Left cardiac atrium (tissue), 4 donors: ENCODE measurements at regions not wholly inside any gene's neighbourhood (a gene's known extent, or its start where the extent isn't known, plus 50 kb on each side); places are given as distances from the start of the nearest gene placed in this dataset.

Experiments
- ATAC-seq, 2 donors: fragments of 200-7000 bp; cut with Tn5 transposase; one replicate each; pipeline ENCODE4 v1.9.1; 2020; ENCODE audit warnings: mild to moderate bottlenecking in 2 of 2, moderate library complexity in 2 of 2
- DNase-seq: peaks from one replicate; pipeline ENCODE4 v3.0.0-alpha.2; 2020
- intact Hi-C, 2 donors: fragments of 100-400 bp; cut with DNase I; formaldehyde crosslinking; loops; one replicate each; pipeline versions ENCODE4 v1.14.1 to v1.15.1; 2022 to 2023
- donor health status: DM: no; HTN: yes; CAD: no.
- donor health status: DM: no; HTN: yes; CAD: no; lungs with severe emphysema.
- donor health status: DM: yes; HTN: yes; CAD: no.
- donor health status: Dilated cardiomyopathy.

- no peak for ATAC-seq
- intact Hi-C loops, result no loop called here
- no peak for DNase-seq
Measured at GRCh38 chr11:45485070-45485707, 180.2 kb downstream of the CHST1 start.

DNA sequence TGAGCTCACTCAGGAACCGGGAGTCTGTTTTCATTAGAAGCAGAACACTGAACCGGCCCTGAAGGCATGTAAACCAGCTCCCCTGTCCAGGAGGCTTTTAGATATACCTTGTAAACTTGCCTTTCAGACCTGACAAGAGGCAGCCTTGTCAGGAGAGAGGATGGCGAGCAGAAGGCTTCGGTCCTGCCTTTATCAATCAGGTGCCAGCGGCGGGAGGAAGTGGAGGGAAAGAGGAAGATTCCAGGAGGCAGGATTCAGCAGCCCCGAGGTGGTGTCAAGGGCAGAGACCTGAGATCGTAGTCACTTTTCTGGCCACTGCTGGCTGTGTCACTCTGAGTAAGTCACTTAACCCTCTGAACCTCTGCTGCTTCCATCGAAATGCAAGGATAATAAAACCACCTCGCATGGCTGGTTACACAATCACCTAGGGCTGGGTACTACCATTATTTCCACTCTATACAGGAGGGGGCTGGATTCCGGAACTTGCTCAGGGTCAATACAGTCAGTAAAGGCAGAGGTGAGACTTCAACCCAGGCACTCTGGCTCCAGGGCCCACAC, 181.0 kb downstream of the CHST1 start:
- DNase-seq (no peak), ATAC-seq (no peak)
- intact Hi-C loops, result no loop called here

- ATAC-seq, result no peak
- intact Hi-C loops, result no loop called here
- DNase-seq, result no peak
Measured at GRCh38 chr11:45483416-45483815, 182.0 kb downstream of the CHST1 start.

DNA sequence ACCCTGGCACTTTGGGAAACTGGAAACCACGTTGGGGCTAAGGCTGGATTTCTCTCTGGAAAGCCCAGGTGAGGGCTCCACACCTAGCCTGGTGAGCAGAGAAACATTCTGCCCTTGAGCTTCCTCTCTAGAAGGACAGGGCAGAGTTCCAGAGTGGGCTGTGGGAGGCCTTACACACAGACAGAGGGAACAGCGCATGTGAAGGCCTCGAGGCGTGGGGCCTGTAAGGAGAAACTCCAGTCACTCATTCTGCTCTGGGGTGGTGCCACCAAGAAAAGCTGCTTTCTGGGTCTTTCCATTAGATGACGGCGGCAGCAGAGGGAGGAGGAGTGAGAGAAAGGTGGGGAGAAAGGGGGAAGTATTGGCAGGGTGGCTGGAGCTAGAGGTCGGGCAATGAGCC, 183.1 kb downstream of the CHST1 start:
- intact Hi-C loops, result no loop called here
- no peak for ATAC-seq
- DNase-seq, result no peak

GRCh38 chr11:45481026-45481425, 184.4 kb downstream of the CHST1 start:
- no peak for DNase-seq

GRCh38 chr11:45477588-45477987, 187.8 kb downstream of the CHST1 start:
- DNase-seq (no peak), ATAC-seq (no peak)
- intact Hi-C loops, result no loop called here

More at GRCh38 chr11:45481026-45481425, 184.4 kb downstream of the CHST1 start:
- ATAC-seq, result no peak
- intact Hi-C loops, result no loop called here

GRCh38 chr11:45476126-45476525, 189.3 kb downstream of the CHST1 start:
- DNase-seq (no peak), ATAC-seq (no peak)
- intact Hi-C loops, result no loop called here

GRCh38 chr11:45475173-45475572, 189.0 kb upstream of the SYT13 start:
- no peak for ATAC-seq
- intact Hi-C loops, result no loop called here
- no peak for DNase-seq

DNA sequence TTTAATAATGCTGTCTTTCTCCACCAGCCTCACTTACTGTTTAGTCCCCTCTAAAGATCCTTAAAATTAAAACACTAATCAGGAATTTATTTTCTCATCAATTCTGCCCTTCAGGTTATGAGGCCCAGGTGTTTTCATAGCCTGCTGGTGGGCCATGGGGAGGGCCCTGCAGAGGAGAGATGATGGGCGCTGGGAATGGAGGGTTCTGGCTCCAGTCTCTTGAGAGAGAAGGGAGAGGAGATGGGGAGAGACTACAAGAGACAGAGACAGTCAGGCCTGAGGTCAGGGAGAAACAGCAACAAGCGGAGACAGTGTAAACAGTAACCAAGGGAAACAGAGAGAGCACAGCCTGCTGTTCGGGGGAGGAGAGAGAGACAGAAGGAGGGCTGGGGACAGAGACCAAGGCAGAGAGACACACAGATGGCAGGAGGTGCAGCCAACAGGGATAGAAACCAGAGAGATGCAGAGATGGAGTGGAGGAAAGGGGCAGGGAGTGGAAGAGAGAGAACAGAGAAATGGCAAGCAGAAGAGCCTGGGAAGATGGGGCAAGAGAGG, 187.3 kb upstream of the SYT13 start:
- DNase-seq (no peak), ATAC-seq (no peak)
- intact Hi-C loops, result no loop called here

DNA sequence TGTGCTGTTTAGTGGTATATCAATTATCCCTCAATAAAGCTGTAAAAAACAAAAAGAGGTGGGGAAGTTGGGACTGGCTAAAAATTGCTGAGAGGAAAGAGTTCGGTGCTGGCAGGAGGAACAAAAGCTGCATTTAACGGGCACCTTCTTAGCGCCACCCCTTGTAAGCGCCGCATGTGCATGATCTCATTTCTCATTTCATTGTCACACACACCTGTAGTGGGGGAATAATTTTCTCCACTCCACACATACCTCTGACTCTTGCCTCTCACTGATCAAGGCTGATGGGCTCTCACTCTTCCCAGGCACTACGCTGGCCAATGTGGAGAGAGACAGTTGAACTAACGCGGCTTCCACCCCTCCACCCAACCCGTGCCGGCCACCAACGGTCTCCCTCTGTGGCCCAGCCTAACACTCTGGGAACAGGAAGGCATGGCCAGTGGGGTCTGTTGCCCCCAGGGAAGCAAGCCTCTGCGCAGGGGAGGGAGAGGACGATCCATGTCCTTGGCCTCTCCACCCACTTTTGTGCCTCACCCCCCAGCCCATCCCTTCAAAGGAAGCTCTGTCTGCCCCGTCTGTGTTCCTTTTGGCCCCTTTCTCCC, 186.7 kb upstream of the SYT13 start:
- DNase-seq (no peak), ATAC-seq (no peak)
- intact Hi-C loops, result no loop called here

DNA sequence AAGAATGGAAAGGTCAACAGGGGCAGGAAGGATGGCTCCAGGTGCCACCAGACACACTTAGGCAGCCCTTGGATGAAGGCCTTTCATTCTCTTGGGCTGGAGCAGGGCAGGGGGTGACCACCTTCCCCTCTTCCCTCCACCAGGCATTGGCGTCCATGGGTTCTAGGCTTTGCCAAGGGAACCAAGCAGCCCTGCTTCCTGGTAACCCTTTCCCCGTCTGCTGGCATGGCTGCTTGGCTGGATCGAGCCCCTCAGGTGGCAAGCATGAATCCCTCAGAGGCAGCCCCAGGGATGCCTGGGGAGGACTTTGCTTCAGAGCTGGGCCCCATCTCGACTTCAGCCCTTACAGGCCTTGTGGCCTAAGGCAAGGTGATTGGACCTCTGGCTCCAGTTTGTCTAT, 185.1 kb upstream of the SYT13 start:
- intact Hi-C loops, result no loop called here
- ATAC-seq, result no peak
- DNase-seq, result no peak

GRCh38 chr11:45470794-45471167, 184.6 kb upstream of the SYT13 start:
- peak in 1 of 2 donors; percentile 48 for ATAC-seq
- intact Hi-C loops, result no loop called here
- DNase-seq, result no peak

DNA sequence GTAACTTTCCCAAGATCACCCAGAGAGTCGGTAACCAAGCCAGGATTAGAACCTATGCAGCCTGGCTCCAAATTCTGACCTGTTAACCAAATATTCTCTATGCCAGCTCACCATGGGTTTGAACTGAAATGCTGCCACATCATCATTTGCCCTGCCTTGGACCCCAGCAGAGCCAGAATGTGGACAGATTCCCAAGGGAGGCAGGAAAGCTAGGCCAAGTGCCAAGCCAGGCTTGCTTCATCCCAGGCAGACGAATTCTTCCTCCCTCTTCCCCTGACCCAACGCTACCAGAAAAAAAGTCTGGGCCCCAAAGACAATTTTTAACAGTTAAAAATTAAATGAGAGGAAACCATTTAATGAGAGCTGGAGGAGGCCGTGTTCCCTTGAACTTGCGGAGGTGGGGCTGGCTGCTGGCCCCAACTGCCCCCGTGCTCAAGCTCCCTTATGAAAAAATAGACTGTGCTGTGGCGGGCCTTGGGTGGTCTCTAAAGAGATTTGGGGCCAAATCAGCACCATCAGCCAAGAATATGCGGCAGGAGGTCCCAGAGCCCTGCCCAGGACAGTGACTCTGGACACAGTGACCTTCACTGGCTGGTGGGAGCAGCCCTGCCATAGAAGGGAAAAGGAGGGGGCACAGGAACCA, 184.1 kb upstream of the SYT13 start:
- ATAC-seq (peak in 1 of 2 donors; percentile 86), DNase-seq (peak; percentile 49)
- intact Hi-C loops, result no loop called here

DNA sequence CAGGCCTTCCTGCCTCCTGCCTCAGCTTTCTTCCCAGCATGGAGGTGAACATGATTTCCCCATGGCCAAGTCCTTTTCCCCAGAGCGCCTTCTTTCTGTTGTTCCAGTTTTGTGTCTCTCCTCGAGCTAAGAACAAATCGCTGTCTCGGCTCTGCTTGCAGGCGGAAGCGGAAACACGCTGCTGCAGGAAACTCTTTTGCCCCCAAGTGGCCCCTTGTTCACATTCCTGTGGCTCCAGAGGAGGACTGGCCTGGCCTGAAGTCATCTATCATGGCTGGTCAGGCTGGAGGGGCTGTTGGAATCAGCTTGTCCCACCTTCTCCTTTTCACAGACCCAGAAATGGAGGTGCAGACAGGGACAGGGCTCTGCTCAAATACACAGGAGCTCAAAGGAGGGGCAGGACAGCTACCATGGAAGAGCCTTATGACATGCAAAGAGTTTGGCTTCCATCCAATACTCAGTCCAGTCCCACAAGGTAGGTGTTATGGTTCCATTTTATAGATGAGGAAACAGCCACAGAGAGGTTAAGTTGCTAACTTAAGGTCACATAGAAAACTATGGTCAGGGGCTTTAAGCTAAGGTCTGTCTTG, 182.2 kb upstream of the SYT13 start:
- intact Hi-C loops, result no loop called here
- DNase-seq (no peak), ATAC-seq (no peak)

DNA sequence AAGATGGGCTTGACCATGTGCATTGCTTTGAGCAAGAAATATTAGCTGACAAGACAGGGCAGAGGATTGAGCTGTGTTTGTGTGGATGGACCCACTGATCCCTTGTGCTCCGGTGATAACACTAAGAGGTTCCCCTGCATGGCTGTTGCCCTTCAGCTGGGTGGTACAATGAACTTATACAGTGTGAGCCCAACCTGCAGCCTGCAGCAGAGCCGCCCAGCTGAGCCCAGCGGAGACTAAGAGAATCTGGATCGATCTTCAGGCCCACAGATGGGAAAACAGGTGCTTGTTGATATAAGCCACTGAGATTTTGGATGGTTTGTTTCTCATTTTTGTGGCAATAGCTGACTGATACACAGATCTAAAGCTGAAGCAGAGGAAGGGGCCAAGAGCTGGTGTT, 177.4 kb upstream of the SYT13 start:
- intact Hi-C loops, result no loop called here
- DNase-seq (no peak), ATAC-seq (no peak)

DNA sequence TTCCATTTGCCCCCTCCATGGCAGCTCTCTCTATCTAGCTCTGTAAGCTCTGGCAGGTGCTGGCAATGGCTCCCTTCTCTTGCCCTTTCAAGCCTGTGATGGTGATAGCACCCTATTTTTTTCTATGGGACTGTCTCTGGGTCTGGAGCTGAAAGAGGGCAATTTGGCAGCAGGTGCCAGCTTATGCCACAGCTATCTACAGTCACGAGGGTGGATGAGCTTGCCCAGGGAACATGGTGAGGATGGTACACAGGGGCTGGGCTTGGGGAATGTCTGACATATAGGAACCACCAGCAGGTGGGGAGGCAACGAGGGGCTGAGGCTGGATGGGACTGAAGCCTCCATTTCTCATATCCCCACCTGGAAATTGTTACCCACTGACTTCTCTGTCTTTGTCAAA, 175.4 kb upstream of the SYT13 start:
- DNase-seq (no peak), ATAC-seq (no peak)
- intact Hi-C loops, result loop anchor here in 1 of 2 donors (2.0 kb wide), 1 partner anchor 39 kb away; no protein-coding TSS in a partner anchor

DNA sequence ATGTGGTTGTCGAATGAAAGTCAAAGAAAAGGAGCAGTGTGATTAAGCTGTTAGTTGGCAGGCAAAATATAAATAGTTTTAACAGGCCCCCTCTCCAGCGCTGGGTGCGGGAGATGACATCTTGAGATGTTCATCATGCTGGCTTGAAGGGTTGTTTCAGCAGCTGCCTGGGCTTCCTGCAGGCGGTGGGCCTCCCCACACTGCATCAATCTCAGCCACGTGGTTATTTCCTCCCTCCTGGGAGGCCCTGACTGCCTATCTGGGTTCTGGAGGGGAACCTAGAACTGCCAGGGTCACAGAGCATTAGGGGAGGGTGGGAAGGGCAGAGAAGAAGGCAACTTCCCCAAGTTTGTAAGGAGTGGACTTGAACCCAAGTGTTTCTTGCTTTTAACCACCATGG, 173.3 kb upstream of the SYT13 start:
- intact Hi-C loops, result no loop called here
- DNase-seq, result no peak
- ATAC-seq, result no peak

DNA sequence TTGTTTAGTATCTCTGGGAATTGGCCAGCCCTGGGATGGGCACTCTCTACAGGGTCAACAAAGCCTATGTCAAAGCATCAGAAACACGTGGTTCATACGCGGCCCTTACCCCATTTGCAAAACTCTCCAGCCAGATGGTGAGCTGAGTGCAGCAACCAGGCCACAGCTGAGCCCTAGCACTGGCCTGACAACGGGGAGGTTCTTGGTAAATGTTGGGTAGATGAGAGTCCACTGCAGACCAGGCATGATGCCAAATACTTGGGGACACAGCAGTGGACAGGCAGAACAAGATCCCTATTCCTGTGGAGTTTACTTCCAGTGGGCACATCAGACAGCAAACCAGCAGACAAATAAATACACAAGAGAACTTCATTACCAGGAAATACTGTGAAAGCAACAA, 172.1 kb upstream of the SYT13 start:
- ATAC-seq, result no peak
- DNase-seq, result no peak
- intact Hi-C loops, result no loop called here

GRCh38 chr11:45457649-45458048, 171.5 kb upstream of the SYT13 start:
- intact Hi-C loops, result no loop called here
- peak; percentile 27 to 84 for ATAC-seq
- peak; percentile 29 for DNase-seq

DNA sequence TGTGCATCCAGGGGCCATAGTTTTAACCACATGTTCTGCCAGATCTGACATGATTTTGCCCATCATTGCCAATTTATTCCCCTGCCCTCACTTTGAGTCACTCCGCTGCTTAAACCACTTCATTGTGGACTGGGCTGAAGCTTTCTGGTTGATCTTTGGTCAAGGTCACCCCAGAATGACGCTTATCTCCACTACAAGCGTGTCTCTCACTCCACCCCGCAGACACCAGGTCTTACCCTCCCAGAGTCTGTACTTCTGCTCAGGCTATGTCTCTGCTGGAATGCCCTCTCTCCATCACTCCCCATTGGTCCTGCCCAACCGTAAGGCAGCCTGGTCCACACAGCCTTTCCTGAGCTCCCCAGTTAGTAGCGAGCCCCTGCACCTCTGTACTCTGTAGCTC, 170.5 kb upstream of the SYT13 start:
- DNase-seq, result no peak
- ATAC-seq, result no peak
- intact Hi-C loops, result no loop called here
